GM19239 (cell line): ENCODE measurements at regions not wholly inside any gene's neighbourhood (a gene's known extent, or its start where the extent isn't known, plus 50 kb on each side); places are given as distances from the start of the nearest gene placed in this dataset.
"Not testable (repeated sequence)": the region's sequence is repeated elsewhere in the genome, so short reads cannot be mapped to it uniquely, and the experiment has no call there.

Experiments
- DNase-seq: peaks from one replicate; pipeline ENCODE4 v3.0.0; 2011; ENCODE audit warnings: low spot score; ENCODE audit not compliant: insufficient read length
- FAIRE-seq: peaks from 2 replicates; lab custom pipeline; 2011; peaks lifted over from hg19 to GRCh38; lab: Jason Lieb, UNC

DNA sequence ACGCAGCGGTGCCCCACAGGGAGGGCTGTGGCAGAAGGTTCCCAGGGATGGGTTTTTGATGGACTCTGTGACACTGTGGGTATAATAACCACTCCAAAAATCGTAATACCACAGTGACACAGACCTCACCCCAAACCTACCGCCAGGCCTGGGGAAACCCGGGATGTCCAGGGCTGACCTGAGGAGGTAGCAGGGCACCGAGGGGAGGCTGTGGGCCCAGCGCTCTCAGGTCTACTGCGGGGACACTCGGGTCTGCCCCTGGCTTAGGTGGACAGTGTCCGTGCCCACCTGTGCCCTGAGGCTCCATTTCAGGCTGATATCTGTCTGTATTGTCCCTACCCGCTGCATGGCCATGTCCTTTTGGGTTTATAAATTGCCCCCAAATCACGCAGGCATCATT, 387.9 kb downstream of the TMEM121 start:
- not testable (repeated sequence) for DNase-seq, FAIRE-seq

DNA sequence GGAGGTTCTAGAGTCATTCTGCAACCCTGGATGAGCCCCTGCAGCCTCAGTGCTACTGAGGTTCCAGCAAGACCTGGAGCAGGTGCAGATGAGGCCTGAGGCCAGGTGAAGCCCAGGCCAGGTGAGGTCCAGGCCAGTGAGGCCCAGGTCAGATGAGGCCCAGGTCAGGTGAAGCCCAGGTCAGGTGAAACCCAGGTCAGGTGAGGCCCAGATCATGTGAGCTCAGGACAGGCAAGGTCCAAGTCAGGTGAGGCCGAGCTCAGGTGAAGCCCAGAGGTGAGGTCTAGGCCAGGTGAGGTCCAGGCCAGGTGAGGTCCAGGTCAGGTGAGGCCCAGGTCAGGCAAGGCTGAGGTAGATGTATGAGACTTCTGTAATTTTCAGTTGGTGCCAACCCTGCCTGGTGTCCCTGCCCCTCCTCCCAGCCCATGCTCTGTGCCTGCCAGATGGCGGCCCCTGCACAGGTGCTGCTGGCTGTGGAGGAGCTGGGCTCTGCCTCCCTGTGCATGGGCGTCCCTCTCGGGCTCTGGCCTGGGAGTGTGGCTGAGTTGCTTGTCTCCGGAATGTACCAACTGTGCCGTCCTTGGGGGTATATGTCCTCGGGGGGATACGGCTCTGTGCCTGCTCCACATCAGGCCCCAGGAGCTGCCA, 388.5 kb downstream of the TMEM121 start:
- FAIRE-seq = no peak
- no peak for DNase-seq

DNA sequence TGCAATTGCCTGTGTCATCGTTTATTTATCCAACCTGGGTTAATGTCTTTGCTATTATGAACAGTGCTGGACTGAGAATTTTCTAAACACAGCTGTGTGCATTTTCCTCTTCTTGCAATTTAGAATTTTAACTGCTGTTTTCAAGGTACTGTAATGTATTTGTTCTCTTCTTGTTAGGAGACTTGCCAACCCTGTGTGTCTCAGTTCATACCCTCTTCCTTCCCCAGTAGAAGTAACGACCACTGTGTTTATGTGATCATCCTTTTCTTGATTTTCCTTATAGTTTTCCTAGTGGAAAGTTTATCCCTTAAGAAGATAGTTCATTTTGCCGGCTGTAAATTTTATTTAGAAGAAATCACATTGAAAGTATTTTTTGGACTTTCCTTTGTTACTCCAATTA, 389.2 kb downstream of the TMEM121 start:
- not testable (repeated sequence) for DNase-seq, FAIRE-seq

DNA sequence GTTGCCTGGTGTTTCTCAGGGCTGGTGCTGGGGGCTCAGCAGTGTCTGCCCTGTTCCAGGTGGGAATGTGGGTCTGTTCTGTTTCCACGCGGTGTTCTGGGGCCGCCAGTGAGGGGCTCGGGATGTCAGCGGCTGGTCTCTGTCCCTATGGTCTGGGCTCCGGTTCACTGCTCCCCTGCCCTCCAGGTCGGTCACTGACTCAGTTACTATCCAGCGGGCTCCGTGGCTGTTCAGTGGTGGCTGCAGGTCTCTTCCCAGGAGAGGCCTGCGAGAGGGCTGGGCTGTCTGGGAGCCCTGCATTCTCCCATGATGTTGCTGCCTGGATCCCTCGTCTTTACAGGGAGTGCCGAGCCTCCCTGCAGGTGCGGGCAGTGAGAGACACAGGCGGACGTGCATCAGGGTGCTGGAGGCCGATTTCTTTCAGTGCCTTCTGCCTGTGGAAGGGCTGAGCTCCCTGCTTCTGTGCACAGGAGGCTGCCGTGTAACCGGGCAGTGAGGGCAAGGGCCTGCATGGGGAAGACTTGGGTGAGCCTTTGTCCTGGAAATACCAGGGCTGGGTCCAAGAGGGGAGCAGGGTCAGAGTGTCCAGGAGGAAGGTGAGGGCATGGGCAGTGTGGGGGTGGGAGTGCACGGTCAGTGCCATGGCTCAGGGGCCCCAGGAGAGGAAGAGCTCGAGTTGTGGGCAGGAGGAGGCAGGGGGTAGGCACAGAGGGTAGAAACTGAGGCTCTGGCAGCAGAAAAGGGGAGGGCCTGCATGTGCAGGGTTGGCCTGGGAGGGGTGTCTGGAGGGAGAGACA, 391.0 kb downstream of the TMEM121 start:
- FAIRE-seq, DNase-seq: not testable (repeated sequence)

DNA sequence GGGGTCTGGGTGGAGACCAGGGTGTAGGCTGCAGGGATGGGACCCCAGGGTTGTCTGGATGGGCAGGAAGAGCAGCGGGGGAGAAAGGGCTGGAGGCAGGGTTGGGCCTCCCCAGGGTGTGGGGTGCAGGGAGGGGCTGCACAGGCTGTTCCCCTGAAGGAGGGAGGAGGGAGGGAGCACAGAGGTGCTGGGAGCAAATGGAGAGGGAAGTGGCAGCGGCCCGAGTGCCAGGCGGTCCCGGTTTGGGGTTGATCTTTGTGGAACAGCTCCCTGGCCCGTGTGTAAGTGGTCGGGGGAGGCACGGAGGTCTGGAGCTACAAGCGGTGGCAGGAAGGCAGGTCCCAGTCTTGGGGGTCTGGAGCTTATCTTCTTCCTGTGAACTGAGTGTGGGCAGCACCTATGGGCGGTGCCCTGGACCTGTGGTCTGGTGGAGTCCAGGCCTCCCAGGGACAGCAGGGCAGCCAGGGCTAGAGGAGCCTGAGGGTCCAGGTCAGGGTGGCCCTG, 391.6 kb downstream of the TMEM121 start:
- no peak for DNase-seq

DNA sequence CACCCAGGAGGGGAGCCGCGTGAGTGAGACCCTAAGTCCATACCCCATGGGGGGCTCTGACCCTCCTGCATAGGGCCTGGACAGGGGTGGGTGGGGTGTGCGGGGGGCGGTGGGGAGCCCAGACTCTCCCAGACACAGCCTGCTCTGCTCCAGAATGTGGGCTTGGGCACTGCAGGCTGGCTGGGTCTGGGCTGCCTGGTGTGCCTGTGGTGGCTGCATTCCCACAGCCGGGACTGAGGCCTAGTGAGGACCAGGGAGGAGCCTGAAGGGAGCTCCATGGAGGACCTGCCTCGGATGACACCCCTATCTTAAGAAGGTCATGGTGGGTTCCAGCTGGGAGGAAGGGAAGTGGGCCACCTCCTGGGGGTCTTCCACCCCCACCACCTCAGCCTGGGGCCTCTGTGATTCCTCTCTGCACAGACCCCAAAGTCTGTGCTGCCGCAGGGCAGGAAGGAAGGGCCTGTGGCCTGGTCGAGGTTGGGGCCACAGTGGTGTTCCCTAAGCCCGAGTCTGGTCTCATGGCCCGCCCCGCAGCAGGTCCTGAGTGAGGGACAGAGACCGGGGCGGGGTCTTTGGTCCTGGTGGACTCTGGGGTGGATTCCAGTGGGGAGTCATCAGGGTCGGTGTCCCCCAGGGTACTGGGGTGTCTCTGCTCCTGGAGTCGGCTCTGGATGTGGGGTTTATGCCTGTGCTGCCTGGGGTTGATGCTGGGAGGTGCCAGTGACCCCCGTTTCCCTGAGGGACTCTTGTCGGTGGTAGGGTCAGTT, 392.3 kb downstream of the TMEM121 start:
- DNase-seq = no peak
- FAIRE-seq = no peak

More for the DNA sequence above, 391.6 kb downstream of the TMEM121 start:
- FAIRE-seq = no peak

DNA sequence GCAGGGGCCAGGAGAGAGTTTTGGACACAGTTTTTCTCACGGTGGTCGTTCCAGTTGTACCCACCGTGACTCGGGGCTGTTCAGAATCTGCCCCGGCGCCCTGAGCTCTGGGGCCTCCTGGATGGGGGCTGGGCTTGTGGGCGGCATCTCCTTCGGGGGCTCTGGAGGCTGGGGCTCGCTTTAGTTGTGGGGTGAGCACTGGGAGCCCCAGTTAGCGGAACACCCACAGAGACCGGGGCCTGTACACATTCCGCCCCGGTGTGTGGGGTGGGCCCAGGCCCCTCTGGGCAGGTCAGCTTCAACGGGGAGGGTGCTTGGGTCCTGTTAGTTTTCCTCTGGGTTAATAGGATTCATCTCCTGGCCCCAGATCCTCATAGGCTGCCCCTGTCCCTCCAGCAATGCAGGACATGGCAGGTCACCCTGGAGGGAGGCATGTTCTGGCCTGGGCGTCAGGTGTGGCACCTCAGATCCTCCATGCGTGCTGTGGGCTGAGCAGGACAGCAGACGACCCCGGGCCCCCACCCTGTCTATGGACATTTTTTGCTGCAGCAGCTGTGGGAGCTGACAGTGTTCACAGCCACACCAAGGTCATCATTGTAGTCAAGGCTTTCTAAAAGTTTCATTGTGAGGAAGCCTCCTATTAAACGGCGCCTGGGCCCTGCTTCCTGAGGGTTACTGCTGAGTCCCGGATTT, 393.2 kb downstream of the TMEM121 start:
- DNase-seq (no peak), FAIRE-seq (no peak)

DNA sequence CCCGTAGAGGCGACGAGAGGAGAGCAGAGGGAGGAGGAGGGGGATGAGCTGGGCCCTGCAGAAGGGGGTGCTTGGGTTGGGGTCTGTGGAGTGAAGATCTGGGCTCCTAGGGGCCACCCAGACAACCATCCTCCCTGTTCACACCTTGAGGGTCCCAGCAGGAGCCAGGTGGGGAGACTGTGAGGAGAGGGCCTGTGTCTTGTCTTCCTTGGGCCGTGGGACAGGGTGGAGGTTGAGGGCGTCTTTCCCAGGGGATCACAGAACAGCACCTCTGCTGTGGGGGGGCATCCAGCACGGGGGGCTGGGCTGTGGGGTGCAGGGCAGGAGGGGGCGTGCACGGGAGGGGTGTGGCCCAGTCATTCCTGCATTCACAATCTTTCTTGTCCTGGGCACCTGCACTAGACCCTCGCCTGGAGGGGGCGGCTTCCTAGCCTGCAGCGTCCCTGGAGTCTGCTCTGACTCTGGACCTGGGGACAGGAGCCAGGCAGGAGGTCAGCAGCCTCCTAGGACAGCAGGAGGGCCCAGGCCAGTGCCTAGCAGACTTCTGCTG, 393.8 kb downstream of the TMEM121 start:
- not testable (repeated sequence) for FAIRE-seq, DNase-seq

DNA sequence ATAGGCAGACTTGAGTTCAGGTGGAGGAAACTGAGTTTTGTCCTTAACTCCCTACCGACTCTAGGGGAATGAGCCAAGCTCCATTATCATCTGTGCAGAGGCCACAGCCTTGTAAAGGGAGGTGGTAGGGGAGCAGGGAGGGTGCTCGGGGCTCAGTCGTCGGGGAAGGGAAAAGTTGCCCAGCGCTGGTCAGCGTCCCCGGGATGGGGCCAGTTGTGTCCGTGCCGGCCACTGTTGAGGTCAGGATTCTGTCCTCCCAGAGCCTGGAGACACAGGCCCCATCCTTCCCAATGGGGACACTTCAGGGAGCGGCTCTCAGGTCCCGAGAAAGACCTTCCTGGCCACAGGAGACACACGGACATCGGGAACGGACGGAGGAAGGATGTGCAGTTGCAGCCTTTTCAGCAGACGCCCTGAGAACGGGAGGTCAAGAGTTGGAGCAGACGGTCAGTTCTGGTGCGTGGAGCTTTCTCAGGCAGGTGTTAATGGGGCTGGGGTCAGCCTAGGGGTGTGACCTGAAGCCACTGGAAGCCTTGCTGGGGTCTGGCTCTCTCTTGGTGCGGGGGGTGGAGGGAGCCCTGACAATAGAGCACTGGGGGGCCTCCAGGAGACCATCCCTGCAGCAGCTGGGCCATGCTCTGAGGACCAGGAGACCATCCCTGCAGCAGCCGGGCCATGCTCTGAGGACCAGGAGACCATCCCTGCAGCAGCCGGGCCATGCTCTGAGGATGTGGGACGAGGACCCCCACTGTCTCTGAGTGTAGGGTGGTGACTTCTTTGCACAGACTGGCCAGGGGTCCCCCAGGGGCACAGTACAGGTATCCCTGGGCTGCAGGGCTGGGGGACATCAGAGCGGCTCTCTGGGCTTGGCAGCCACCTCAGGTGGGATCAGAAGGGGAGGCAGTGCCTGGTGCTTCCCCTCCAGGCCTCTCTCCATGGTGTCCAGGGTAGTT, 394.7 kb downstream of the TMEM121 start:
- DNase-seq, FAIRE-seq: not testable (repeated sequence)

DNA sequence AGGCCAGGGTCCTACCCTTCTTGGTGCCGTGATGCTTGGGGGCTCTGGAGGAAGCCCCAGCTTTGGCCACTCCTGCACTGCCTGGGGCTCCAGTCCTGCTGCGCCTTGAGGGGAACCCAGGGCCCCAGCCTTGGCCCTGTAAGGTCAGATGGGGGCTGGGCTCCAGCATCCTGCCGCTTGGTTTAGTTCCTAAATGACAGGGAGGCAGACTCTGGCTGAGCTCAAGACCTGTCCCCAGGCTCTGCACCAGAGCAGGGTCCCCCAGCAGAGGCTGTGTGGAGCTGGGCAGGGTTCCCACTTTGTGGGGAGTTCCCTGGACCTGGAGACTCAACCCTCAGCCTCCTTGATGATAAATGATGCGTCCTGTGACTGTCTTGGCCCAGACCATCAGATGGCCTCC, 395.4 kb downstream of the TMEM121 start:
- FAIRE-seq = not testable (repeated sequence)

DNA sequence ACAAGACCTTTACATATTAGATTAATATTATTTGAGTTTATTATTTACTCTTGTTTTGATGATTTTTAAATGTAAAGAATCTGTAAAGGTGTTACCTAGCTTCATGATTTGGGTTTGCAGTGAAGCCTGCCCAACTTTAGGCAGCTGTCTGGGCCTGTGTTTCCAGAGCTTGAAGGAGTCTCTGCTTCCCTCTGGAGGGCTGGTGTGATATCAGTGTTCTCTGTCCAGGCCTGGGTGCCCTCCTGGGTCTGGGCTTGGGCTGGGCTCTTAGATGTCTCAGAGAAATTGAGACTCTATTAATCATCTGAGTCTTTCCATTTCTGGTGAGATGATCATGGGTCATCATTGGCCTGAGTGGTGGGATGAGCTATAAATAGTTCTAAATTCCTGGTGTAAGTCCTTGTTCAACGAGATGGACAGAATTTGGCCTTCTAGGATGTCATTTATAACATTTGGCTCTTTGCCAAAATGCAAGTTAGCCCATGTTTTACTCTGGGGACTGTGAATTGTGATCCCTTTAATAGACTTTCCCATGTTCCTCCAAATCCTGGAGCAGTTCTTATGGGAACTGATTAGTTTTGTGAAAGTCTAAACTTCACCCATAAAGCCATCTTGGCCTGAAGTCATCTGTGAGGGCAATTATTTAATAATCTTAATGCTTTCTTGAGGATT, 397.3 kb downstream of the TMEM121 start:
- not testable (repeated sequence) for DNase-seq, FAIRE-seq

More for the DNA sequence above, 395.4 kb downstream of the TMEM121 start:
- not testable (repeated sequence) for DNase-seq

DNA sequence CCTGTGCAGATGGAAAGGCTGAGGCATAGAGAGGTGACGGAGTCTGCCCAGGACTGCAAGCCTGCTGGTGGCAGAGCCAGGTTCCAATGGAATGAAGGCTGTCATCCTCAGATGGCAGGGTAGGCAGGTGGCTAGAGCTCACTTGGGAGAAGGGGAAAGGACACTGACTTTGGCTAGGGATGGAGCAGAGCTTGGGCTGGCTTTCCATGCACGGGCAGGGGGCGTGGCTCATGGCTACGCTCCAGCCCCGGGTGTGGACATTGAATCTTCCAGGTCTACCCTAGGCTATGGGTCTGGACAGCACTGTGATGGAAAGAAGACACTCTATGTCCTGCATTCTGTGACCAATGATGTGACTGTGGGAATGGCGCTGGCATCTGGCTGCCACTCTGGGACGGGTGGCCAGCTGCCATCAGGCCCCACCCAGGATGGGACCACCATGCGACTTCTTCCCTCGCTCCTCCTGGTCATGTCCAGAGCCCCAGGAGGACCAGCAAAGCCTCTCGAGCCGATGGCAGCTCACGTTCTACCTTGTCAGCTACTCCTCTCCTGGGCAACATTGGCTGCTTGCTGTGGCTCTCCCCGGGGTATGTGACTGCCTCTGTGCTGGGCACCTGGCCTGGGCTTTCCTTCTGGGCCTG, 398.7 kb downstream of the TMEM121 start:
- FAIRE-seq (no peak), DNase-seq (no peak)

DNA sequence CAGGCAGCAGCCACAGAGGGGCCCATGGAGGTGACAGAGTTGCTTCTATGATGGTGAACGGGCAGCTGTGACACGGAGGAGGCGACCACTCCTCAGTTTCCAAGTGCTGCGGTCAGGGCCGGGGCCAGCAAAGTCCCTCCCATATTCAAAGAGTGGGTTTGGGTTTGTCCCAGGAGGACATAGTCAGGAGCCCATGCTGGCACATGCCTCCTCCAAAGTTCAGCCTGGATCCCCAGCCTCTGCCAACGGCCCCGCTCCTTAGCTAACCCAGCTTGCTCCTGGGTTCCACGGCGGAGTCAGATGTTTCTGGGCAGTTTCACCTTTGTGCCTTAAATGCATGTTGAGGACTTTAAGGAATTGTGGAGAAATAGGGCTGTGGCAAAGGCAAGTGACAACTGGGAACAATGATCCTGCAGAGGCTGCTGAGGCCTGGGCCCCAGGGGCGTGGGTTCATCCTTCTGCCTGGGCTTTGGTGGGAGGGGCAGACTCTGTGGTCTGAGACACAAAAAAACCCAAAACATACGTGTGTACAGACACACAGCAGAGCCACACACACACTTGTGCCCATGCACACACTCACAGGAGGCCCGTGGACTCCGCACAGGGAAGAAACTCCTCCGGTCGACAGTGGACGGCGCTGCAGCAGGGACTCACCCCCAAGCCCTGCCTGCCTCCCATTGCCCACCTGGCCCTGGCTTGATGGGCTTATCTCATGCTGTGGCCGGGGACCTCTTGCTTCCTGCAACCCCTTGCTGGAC, 399.4 kb downstream of the TMEM121 start:
- DNase-seq = no peak
- no peak for FAIRE-seq

DNA sequence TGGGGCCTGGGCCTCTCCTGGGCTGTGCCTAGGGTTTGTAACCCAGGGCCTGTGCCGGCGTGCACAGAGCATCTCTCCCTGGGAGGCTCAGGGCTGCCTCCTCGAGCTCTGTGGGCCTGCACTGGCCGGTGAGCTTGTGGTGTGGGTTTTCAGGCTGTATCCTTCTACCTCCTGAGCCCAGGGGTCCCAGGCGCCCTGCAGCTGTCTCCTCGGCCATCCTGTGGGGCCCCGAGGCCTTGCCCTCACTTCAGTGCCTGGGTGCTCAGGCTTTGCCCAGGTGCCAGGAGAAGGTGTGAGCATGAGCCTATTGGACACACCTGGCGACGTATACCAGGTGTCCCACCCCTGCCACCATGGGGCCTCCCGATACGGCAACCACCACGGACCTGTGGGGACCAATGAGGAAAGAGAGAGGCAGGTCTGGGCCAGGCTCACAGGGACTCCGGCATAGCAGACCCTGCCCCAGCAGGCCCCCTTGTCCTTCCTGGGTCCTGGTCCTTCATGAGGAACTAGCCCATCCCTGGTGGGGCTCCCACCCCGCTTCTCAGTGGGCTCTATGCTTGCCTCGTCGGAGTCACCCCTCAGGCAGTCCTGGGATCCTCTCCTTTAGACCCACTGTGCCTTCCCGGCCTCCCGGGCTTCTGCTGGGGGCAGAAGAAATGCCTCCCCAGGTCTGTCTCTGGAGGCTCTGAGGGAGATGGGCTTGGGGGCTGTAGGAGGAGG, 400.2 kb downstream of the TMEM121 start:
- DNase-seq (no peak), FAIRE-seq (no peak)

DNA sequence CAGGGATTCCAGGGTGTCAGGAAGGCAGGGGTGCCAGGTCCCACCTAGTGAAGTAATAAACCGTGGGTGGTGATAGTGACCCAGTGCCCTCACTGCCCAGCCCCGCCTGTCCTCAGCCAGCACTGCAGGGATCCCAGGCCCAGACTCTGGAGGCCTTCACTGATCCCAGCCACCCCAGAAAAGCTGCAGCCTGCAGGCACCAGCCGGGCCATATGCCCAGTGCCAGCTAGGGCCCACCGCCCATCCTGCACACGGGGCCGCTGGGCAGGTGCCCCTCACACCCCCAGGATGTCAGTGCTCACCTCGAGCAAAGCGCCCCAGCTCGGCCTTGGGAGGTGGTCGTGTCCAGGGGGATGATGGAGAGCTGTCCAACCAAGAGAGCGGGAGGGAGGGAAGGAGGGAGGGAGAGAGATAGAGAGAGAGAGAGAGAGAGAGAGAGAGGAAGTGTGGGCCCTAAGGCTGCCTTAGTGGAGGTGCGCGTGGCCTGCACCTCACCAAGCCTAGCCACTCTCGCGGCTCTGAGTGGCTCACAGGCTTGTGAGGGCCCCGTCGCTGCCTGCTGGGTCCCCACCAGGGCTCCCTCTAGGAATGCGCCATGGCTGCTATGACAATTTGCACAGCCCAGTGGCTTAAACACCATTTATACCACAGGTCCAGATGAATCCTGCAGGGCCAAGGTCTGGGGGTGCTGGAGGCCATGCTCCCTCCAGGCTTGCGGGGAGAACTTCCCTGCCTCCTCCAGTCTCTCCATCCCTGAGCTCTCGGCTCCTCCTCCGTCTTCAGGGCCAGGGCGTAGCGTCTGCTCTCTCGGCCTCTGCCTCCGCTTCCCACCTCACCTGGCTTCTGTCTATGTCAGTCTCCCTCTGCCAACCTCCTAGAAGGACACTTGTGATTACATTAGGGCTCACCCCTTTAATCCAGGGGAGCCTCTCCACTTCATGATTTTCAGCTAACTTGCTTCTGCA, 401.0 kb downstream of the TMEM121 start:
- DNase-seq = no peak

More for the DNA sequence above, 401.0 kb downstream of the TMEM121 start:
- no peak for FAIRE-seq
